ENCODE measurements at regions not wholly inside any gene's neighbourhood (a gene's known extent, or its start where the extent isn't known, plus 50 kb on each side); places are given as distances from the start of the nearest gene placed in this dataset.
A peak's percentile ranks its signal among the peaks of the same experiment; 100 is the strongest.

DNA sequence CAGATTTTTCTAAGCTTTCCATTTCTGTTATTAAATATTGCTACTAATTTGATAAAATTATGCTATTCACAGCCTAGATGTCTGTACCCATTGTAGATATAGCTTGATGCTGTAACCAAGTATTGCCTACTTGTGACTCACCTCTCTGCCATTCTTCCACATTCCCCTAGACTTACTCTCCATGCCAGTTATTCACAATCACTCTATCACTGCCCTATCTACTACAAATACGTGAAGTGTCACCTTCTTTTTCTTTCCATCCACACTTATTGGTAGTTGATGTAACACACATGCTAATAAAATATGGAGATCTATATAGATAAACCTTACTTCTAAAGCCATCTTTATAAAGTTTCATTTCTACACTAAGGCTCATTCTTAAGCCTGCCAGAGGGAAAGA lies 179.4 kb upstream of the PACRGL start:
- DNase-seq (ENCODE audit: low spot score): no peak

DNA sequence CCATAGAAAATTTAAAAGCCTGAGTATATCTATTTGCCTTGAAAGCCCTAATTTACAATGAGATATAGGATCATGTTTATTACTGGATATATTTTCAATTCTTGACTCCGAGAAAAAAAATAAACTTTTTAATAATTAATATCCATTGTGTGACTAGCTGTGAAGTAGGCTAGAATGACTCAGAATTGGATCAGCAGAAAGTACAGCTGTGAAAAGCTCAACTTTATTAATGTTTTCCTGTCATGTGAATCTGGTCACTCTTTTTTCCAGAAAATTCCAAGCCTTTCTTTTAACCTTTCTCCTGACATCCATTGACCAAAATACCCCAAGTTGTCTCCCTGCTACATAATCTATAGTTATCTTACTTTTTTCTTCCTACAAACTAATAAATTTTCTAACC lies 171.8 kb upstream of the PACRGL start:
- no peak for DNase-seq (ENCODE audit: low spot score)

DNA sequence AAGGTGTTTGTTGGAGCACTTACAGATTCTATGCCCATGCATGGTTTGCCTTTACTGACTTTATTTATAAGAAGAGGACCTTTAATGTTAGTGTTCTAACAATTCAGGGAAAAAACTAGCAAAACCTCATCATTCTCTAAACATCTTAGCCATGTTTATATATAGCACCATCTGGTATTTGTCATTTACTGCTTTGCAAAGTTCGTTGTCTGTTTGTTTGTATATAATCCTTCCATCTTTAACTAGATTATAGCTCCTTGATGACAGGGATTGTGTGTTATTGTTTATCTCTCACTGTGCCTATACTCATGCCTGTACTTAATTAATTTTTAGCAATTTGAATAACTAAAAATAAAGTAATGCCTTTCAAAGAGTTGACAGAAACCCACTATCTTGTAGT lies 170.6 kb upstream of the PACRGL start:
- DNase-seq (ENCODE audit: low spot score): no peak

DNA sequence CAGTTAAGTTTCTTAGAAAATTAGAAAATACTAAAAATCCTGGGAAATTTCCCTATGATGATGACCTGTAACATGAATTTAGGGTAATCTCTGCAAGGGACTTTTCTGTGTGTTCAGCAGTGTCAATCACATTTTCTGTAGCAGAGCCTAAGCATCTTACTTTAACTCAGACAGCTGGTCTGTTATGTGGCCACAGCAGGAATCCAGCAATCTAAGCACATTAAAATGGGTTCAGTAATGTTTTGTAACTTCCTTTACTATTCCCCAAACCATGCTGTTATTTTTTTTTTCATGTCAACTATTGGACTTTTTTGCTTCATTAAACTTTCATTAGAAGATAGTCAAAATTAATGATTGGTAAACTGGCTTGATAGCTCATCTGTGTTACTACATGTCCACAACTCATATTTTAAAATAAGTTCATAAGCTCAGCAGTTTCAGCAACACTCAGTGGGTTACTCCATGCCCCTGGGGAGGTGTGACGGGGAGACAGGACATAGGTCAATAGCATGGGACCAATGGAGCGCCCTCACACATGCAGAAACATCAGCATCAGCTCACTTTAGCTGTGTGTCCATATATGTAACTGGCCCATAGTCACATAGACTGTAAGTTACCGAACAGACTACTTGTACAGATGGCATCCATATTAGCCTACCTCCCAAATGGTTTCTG lies 168.0 kb upstream of the PACRGL start:
- no peak for DNase-seq (ENCODE audit: low spot score)

DNA sequence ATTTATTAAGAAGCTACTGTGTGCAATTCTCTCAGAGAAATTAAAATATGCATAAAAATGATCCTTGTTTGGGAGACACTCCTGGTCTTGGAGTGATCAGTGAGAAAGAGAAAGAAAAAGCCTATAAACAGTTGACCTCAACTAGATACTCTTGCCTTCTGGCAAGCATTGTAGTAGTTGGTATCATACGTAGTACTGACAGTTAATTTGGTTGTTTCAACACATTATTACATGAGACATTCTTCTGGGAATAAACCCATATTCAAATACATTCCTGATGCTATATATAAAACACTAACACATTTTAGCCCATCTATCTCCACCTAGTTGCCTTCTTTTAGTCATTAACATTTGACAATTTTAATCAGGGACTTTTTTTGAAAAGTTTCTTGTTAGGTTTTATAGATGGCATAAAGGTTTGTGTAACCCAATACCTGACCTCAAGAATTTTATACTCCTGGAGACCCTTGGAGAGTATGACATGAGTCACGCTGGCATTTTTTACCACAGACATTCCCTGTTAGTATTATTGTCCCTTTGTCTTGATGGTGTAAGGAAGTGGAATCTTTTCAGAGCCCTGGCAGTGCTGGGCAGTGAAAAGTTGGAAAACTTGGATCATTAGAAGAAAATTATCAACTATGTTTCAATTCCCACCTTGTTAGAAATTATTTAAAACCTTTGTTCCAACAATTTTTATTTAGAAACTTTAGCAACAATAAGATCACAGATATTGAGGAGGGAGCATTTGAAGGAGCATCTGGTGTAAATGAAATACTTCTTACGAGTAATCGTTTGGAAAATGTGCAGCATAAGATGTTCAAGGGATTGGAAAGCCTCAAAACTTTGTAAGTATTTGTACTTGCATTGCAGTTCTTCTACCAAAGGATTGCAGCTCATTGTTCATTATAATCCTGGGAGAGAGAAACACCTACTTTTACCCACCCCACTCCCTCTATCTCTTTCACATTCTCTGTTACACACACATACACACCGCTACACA lies 167.1 kb upstream of the PACRGL start:
- DNase-seq (ENCODE audit: low spot score): no peak

DNA sequence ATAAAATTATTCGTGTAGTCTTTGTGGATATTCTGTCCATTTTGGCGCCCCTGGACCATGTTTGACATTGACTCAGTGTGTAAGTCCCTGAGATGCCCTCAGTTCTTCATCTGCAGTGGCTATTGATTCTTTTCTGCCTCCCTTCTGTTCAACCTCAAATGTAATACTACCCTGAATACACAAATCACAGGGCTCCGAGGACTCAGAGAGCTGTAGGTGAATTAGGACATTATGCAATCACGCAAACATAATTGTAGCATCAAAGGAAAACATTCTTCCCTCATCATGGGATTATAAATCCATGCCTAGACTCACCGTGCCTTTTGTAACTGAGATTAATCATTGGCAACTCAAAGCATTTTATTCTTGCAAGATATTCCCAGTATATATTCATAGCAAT lies 161.4 kb upstream of the PACRGL start:
- no peak for DNase-seq (ENCODE audit: low spot score)

DNA sequence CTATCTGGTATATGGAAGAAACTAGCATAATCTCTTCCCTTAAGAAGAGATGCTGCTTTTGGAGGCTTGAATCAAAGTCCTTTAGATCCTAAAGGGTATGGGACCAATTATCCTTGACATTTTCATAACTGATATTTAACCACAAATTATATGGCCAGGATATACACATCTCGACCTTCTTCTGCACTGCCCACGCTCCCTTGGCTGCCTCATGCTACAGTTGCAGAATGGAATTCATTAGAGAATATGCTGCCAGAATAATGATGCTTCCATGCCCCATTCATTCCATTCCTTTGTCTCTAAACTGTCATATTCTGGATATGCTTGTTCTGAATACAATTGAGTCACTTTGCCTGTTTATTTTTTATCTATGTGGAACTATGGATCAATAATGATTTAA lies 157.1 kb upstream of the PACRGL start:
- DNase-seq (ENCODE audit: low spot score): no peak

DNA sequence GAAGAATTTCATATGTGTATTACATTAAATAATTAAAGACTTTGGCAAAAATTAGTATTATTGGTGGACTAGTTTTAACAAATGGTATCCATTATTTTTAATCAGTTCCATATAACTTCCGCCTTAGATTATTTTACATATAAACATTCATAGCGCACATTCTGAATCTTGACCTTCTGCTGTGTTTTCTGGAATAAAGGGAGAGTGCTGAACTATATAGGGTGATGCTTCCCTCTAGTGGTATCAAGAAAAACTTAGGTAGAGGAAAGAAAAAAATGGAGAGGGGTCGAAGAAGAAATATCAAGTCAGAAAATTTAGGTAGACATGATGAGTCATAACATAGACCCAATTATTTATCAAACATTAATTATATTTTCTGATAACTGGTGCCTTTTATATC lies 155.6 kb upstream of the PACRGL start:
- peak; percentile 49 for DNase-seq (ENCODE audit: low spot score)

DNA sequence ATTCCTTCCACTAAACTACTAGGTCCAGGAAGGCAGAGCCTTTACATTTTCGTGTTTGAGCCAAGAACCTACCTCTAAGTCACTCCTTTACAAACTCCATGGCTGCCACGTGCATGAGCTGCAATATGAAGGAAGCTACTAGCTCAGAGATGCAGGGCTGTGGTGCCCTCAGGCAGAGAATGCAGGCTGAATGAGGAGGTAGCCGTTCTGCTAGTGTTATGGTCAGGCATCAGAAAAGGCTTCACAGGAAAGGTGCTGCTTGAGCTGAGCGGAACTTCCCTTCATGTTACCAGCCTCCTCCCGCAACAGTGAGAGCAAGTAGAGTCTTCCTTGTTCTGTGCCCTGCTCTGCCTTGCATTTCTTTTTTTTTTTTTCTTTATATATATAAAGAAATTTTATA lies 148.3 kb upstream of the PACRGL start:
- no peak for DNase-seq (ENCODE audit: low spot score)

DNA sequence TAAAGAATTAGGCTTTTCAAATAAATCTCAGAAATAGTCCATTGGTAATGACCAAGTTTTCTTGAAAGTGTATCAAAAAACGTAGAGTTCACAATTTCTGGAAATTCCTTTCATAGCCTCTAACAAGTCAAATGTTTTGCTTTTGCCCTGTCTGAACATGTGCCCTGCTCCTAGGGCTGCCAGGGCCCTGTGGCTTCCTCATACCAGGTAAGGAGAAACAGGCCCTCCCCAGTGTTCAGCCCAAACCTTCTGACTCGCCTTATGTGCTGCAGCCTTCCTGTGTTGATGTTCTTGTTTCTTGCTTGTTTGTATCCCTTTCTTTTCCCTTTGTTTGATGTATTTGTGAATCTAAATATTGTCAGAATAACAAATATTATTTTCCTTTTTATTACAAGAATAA lies 146.1 kb upstream of the PACRGL start:
- no peak for DNase-seq (ENCODE audit: low spot score)

DNA sequence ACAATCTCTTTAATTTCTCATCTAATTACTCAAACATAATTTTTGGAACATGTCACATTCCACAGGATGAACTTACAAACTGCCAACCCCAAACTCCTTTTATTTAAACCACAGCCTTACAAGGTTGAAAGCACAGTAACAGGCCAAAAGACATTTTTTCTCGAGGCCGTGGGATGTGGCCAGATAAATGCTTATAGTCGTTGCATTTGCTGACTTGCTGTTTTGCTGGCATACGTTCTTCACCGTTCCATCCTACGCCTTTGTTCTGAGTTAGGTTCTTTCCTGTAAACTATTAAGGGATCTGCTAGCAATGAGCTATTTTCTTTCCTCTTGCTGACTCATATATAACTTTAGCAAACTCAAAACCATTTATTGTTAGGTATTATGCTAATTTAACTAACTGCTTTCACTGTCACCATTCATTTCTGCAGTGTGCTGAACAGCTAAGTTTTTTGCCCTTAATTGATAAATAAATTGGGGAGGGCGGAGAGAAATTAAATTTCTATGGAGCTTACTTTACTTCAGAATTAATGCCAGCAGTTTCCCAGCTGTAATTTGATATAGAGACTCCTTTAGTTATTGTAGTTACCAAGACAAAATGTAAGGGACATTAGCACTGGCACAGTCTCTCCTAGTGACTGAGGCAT lies 135.1 kb upstream of the PACRGL start:
- DNase-seq (ENCODE audit: low spot score): no peak

DNA sequence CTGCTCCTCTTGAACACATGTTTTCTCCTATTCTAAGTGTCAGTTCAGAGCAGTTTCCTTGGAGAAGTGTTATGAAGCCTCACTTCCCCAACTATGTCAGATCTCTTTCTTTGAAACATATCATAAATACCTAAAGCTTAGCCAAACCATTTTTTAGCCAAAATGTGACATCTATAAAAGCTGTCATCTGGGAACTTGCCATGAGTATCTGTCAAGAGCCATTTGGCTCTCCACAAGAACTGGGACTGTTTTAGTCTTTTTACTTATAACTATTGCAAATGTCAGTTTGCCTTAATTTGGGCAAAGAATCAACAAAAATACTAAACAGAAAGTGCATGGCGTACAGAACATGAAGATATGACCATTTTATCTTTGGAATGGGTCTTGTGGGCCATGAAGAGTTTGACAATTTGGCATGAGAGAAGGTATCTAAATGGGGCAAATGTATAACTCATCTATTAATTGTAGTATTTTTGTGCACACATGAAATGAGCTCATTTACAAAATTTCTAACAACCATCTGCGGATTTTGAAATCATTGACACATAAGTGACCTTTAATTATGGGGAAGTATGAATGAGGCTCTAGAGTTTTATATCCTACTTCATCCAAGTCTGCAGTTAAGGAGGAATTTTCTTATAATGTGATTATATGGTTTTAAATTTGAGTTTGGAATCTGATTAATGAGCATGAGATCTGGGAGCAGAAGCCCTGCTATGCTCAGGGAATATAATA lies 129.1 kb upstream of the PACRGL start:
- DNase-seq (ENCODE audit: low spot score): no peak

DNA sequence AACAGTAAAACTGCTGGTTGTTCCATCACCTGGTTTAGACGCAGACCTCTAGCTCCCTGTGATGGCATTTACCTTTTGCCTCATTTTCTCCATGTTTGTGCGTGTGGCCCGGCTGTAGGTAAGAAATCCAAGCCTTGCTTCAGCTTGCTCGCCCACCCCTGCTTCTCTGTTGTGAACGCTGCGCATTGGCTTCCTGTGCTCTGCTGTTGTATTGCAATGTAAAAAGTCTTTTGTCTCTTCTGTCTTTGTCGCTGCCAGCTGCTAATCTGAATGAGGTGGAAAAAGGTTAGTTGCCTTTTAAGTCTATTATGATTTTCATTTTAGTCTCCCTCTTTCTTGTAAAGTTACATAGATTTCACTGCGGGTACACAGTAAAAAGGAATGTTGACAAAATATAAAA lies 127.3 kb upstream of the PACRGL start:
- DNase-seq (ENCODE audit: low spot score): no peak

DNA sequence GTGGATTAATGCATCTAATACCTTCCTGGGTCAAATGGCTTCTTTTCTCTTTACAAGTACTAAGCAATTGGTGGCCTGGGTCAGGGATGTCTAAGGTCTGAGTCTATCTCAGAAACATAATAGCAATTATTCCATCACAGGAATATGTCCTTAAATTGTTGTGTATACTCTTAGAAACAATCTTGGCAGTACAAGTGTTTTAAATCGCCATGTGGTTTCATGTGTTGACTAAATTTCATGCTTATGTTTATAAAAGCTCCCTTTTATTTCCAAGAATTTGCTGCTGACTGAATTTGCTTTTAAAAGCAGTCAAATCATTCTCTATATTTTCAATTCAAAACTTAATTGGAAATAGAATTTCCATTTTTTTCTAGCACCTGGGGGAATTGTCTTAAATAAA lies 125.3 kb upstream of the PACRGL start:
- DNase-seq (ENCODE audit: low spot score): no peak

DNA sequence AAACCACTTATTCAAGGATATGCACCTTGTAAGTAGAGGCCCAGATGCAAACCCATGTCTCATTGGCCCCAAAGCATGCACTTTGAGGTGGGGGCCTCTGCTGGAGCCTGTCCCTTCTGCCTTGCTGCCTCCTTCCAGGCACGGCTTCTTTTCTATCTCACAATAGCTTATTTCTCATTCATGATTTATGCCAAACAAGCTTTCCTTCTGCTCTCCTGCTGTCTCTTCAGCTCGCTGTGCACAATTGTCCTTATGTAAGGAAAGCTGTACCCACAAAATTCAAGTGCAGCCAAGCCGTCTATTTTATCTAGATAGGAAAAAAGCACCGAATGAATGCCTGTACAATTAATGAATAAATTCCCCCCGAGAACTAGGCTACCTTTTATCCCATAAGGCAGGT lies 124.8 kb upstream of the PACRGL start:
- no peak for DNase-seq (ENCODE audit: low spot score)

DNA sequence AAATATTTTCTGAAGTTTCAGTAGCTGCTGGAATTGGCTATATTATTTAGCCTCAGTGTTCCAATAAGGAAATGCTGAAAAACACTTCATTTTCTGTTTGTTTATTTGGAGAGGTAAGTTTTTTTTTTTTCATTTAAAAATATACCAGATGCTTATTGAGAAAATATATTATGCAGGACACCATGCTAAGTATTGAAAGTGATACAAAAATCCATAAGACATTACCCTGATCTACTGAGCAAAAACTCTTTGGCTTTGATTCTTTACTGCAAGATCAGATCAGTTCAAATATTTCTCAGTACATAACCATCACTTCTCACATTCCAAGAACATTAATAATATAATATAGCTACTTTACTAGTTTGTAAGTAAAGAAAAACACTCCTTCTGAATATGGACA lies 123.4 kb upstream of the PACRGL start:
- DNase-seq (ENCODE audit: low spot score): no peak

DNA sequence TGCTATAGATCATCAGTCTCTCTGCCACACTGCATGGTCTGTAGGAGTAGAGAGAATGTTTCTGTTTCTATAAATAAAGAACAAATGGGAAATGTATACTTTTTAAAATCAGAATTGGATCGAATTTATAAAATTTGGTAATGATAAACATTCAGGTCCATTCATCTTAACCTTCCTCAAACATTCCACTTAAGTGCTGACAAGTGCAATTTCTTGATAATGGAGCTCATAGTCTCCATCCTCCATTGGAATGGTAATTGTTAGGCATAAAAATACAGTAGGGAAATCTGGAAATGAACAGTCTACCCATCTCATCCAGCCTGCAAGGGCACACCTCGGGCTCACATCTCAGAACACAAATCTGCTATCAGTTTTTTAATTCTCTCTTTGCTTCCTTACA lies 122.6 kb upstream of the PACRGL start:
- no peak for DNase-seq (ENCODE audit: low spot score)

DNA sequence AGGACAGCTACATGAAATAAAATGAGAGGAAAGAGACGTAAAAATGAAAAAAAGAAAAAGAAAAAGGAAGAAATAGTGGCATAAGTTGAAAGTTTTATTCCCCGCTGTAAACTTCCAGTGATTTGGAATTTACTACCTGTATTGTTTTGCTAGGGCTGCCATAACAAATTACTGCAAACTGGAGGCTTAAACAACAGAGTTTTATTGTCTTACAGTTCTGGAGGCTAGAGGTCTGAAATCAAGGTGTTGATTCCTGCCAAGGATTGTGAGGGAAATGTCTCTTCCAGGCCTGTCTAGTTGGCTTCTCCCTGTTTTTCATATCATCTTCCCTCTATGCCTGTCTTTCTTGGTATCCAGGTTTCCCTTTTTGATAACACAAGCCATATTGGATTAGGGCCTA lies 119.4 kb upstream of the PACRGL start:
- DNase-seq (ENCODE audit: low spot score): no peak

DNA sequence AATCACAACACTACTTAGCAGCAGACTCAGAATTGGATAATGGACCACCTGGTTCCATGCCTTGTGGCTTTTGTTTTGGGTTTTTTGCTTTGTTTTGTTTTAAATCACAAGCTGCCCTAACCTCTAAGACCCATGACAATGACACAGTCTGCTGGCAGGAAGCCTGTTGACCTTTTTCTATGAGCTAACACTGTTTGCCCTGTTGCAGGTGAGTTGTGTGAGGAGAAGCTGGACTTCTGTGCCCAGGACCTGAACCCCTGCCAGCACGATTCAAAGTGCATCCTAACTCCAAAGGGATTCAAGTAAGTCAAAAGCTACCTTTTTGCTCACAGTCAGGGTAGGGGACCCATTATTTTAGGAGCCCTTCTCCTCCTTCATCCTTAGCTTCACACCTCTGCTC lies 110.8 kb upstream of the PACRGL start:
- DNase-seq (ENCODE audit: low spot score): no peak

DNA sequence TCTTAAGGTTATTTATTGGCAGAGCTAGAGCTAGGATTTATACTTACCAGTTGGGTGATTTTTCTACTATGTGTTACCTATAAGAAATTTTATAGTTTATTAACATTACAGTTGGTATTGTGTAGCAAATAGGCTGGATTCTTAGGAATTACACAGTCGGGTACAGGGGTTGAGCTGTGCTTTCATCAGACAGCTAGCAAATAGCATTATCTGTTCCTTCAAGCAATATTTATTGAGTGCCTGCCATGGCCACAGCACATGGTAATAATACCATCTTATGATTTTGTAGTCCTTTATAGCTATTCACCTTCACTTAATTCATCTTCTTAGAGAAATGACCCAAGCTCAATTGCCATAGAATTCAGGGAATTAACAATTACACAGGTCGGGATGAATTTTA lies 109.4 kb upstream of the PACRGL start:
- DNase-seq (ENCODE audit: low spot score): no peak

DNA sequence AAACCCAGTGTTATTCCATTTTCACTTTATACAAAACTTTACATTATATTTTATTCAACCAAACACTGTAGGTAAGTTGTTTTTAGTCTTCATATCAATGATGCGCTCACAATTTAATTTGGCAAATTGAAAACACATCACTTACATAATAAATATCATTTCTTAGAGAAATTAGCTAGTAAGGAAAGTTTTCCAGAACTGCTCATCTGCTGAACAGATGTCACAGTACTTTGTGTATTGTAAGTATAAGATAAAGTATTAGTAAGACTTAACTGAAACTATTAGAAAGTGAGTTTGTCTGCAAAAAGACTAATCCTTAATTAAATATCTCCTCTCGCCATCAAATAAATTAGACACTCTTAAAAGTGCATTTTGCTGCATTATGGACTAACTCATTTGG lies 108.7 kb upstream of the PACRGL start:
- DNase-seq (ENCODE audit: low spot score): no peak

DNA sequence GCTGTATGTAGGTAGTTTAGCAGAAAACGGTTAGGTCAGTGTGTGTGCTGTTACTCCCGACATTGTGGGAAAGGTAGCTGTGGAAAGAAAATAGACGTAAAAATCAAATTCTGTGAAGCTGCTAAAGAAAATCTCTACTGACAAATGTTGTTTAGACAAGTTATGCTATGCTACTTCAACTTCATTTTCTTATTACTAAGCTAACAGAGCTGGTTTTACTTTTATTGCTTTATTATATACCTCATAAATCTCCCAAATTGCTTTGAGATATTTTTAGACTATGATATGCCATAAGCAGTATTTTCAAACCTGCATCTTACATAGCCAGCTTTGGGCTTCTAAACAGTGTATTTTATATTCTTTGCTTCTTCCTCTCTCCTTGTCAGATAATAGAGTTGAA lies 108.2 kb upstream of the PACRGL start:
- no peak for DNase-seq (ENCODE audit: low spot score)
